ENCODE measurements at regions not wholly inside any gene's neighbourhood (a gene's known extent, or its start where the extent isn't known, plus 50 kb on each side); places are given as distances from the start of the nearest gene placed in this dataset.

- TF ChIP-seq CTCF (IDR thresholded peaks at IDR 0.05; ENCODE audit: low read length) = no peak
- TF ChIP-seq EZH2 (IDR thresholded peaks at IDR 0.05; ENCODE audit: borderline replicate concordance, low read length) = no peak
These were observed 764.1 kb upstream of the NXPH2 start for GRCh38 chr2:139544186-139544851.

Measured in OCI-LY1 (cell line).